22Rv1 (cell line): ENCODE measurements at regions not wholly inside any gene's neighbourhood (a gene's known extent, or its start where the extent isn't known, plus 50 kb on each side); places are given as distances from the start of the nearest gene placed in this dataset.

ENCODE experiments used
- ZFX ChIP-seq: fragments of 450-650 bp; IDR thresholded peaks from 2 replicates; pipeline ENCODE4 v1.6.1; 2017; ENCODE audit warnings: antibody characterized with exemption, borderline replicate concordance
- TF ChIP-seq, protein P1 (sequence below): fragments of 450-650 bp; IDR thresholded peaks from 2 replicates; pipeline ENCODE4 v1.5.1; 2017; ENCODE audit warnings: mild to moderate bottlenecking

DNA sequence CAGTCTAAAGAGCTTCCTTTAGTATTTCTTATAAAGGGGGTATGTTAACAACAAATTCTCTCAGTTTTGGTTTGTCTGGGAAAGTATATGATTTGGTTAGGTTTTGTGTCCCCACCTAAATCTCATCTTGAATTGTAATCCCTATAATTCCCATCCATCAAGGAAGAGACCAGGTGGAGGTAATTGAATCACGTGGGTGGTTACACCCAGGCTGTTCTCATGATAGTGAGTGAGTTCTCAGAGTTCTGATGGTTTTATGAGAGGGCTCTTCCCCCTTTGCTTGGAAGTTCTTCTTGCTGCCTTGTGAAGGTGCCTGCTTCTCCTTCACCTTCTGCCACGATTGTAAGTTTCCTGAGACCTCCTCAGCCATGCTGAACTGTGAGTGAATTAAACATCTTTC lies 109.1 kb downstream of the MACIR start:
- TF ChIP-seq, protein P1, sequence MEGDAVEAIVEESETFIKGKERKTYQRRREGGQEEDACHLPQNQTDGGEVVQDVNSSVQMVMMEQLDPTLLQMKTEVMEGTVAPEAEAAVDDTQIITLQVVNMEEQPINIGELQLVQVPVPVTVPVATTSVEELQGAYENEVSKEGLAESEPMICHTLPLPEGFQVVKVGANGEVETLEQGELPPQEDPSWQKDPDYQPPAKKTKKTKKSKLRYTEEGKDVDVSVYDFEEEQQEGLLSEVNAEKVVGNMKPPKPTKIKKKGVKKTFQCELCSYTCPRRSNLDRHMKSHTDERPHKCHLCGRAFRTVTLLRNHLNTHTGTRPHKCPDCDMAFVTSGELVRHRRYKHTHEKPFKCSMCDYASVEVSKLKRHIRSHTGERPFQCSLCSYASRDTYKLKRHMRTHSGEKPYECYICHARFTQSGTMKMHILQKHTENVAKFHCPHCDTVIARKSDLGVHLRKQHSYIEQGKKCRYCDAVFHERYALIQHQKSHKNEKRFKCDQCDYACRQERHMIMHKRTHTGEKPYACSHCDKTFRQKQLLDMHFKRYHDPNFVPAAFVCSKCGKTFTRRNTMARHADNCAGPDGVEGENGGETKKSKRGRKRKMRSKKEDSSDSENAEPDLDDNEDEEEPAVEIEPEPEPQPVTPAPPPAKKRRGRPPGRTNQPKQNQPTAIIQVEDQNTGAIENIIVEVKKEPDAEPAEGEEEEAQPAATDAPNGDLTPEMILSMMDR = no peak
- no peak for TF ChIP-seq ZFX
